ENCODE measurements at regions not wholly inside any gene's neighbourhood (a gene's known extent, or its start where the extent isn't known, plus 50 kb on each side); places are given as distances from the start of the nearest gene placed in this dataset.

DNA sequence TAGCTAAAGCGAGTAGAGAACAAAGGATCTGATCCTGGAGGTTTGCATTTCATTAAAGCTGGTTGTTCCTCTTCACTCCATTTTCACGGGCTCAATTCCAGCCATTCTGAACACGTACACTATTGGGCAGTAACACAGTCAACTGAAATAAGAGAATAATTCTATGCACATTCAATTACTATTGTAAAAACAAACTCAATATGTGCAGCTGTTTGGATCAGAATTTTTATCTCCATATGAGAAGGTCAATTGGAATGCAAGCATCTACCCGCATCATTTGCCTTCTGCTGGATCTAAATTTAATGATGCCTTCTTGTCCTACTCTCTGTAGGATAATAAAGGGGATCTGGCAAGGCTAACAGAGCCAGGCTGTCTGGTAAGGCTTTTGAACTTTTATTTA lies 562.8 kb upstream of the CCDC179 start:
- Histone ChIP-seq H3K4me3 (no peak overlapping the region), H3K79me2 (ENCODE audit: insufficient read depth) (no peaks in the 10 kb centered on the region), H2AFZ (no peak overlapping the region), H3K9me2 (ENCODE audit: insufficient read depth) (no peaks in the 10 kb centered on the region), H3K4me1 (ENCODE audit: insufficient read depth) (no peaks in the 10 kb centered on the region), H3K36me3 (ENCODE audit: low read depth) (no peaks in the 10 kb centered on the region), H4K20me1 (ENCODE audit: insufficient read depth) (no peaks in the 10 kb centered on the region), H3K4me2 (ENCODE audit: unreplicated experiment) (no peak overlapping the region), H3K9ac (no peak overlapping the region), H3K9me3 (ENCODE audit: low read depth) (no peaks in the 10 kb centered on the region), H3K27ac (no peak overlapping the region), H3K27me3 (replicated peaks; ENCODE audit: insufficient read depth) (0 out of 2 replicates have a peak, but pooled peaks cover 4% of the 10 kb centered on the region), H3F3A (ENCODE audit: insufficient read depth) (no peaks in the 10 kb centered on the region)
- TF ChIP-seq EZH2phosphoT487 (IDR thresholded peaks at IDR 0.05; ENCODE audit: insufficient read depth, low read depth), result no peak
- no peak for TF ChIP-seq EZH2 (IDR thresholded peaks at IDR 0.05; ENCODE audit: insufficient read depth, poor library complexity, severe bottlenecking)
- no peak for DNase-seq
- in situ Hi-C loops (cut with MboI), result no loop called here
- WGBS, 2 experiments (ENCODE audit: low coverage in 1 of 2, low lambda C conversion rate in 2 of 2, missing lambda C conversion rate in 2 of 2), result 24 to 36% methylated on average over 4 of the region's 4 CpGs

DNA sequence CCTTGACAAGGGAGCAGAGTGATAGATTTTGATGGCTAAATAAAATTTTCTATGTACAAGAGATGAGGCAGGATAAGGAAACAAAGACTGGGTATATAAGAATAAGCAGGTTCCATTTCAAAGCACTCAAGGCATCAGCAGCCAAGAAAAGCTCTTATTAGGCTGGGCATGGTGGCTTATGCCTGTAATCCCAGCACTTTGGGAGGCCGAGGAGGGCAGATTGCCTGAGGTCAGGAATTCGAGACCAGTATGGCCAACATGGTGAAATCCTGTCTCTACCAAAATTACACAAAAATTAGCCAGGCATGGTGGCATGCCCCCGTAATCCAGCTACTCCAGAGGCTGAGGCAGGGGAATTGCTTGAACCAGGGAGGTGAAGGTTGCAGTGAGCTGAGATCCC lies 563.4 kb upstream of the CCDC179 start:
- no peaks in the 10 kb centered on the region for H4K20me1 ChIP-seq (ENCODE audit: insufficient read depth)
- 0 out of 2 replicates have a peak, but pooled peaks cover 4% of the 10 kb centered on the region for H3K27me3 ChIP-seq (replicated peaks; ENCODE audit: insufficient read depth)
- H3K9ac ChIP-seq, result no peak overlapping the region
- TF ChIP-seq EZH2phosphoT487 (IDR thresholded peaks at IDR 0.05; ENCODE audit: insufficient read depth, low read depth), result no peak
- TF ChIP-seq EZH2 (IDR thresholded peaks at IDR 0.05; ENCODE audit: insufficient read depth, poor library complexity, severe bottlenecking), result no peak
- in situ Hi-C loops (cut with MboI), result no loop called here
- no peaks in the 10 kb centered on the region for H3K9me2 ChIP-seq (ENCODE audit: insufficient read depth)
- H3K4me2 ChIP-seq (ENCODE audit: unreplicated experiment), result no peak overlapping the region
- H3K4me3 ChIP-seq, result no peak overlapping the region
- H3K9me3 ChIP-seq (ENCODE audit: low read depth), result no peaks in the 10 kb centered on the region
- H3K4me1 ChIP-seq (ENCODE audit: insufficient read depth), result no peaks in the 10 kb centered on the region
- no peak overlapping the region for H3K27ac ChIP-seq
- H2AFZ ChIP-seq, result no peak overlapping the region
- no peaks in the 10 kb centered on the region for H3F3A ChIP-seq (ENCODE audit: insufficient read depth)
- DNase-seq, result no peak
- 49 to 63% methylated on average over 3 of the region's 3 CpGs for WGBS, 2 experiments (ENCODE audit: low coverage in 1 of 2, low lambda C conversion rate in 2 of 2, missing lambda C conversion rate in 2 of 2)
- H3K79me2 ChIP-seq (ENCODE audit: insufficient read depth), result no peaks in the 10 kb centered on the region
- H3K36me3 ChIP-seq (ENCODE audit: low read depth), result no peaks in the 10 kb centered on the region

DNA sequence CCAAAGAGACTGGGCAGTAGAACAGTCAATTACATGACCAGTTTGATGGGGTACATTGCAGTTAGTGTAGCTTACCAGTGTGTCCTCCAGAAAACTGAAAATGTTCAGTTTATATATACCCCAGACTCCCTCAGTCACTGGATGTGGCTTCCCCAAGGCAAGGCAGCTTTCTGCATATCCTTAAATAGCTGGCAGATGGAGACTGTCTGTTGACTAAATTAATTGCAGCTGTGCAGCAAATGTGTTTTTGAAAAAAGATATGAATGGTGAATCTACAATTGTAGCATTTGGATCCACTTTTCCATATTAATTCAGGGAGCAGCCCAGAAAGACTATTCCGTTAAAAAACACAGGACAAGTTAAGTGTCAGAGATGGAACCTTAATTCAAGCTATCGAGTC lies 565.1 kb upstream of the CCDC179 start:
- no peaks in the 10 kb centered on the region for H3K79me2 ChIP-seq (ENCODE audit: insufficient read depth)
- H3K9me3 ChIP-seq (ENCODE audit: low read depth), result no peaks in the 10 kb centered on the region
- H3K9ac ChIP-seq, result no peak overlapping the region
- no peaks in the 10 kb centered on the region for H3F3A ChIP-seq (ENCODE audit: insufficient read depth)
- H3K27me3 ChIP-seq (replicated peaks; ENCODE audit: insufficient read depth), result no peaks in the 10 kb centered on the region
- no peaks in the 10 kb centered on the region for H3K36me3 ChIP-seq (ENCODE audit: low read depth)
- 0 to 3% methylated on average over 2 of the region's 2 CpGs for WGBS, 2 experiments (ENCODE audit: low coverage in 1 of 2, low lambda C conversion rate in 2 of 2, missing lambda C conversion rate in 2 of 2)
- no peak overlapping the region for H3K4me3 ChIP-seq
- H3K4me1 ChIP-seq (ENCODE audit: insufficient read depth), result no peaks in the 10 kb centered on the region
- in situ Hi-C loops (cut with MboI), result no loop called here
- peak; percentile 2 for DNase-seq
- no peak overlapping the region for H3K4me2 ChIP-seq (ENCODE audit: unreplicated experiment)
- no peaks in the 10 kb centered on the region for H3K9me2 ChIP-seq (ENCODE audit: insufficient read depth)
- TF ChIP-seq EZH2phosphoT487 (IDR thresholded peaks at IDR 0.05; ENCODE audit: insufficient read depth, low read depth), result no peak
- no peak for TF ChIP-seq EZH2 (IDR thresholded peaks at IDR 0.05; ENCODE audit: insufficient read depth, poor library complexity, severe bottlenecking)
- no peak overlapping the region for H2AFZ ChIP-seq
- no peak overlapping the region for H3K27ac ChIP-seq
- H4K20me1 ChIP-seq (ENCODE audit: insufficient read depth), result no peaks in the 10 kb centered on the region

DNA sequence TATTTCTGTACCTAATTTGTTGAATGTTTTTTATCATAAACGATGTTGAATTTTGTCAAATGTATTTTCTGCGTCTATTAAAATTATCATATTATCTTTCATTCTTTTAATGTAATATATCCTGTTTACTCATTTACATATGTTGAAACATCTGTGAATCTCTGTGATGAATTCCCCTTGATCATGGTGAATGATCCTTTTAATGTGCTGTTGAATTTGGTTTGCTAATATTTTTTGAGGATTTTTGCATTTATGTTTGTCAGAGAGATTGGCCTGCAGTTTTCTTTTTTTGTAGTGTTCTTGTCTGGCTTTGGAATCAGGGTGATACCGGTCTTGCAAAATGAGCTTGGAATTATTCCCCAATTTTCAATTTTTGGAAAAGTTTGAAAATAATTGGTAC lies 569.3 kb upstream of the CCDC179 start:
- in situ Hi-C loops (cut with MboI), result no loop called here
- WGBS, 2 experiments (ENCODE audit: low coverage in 1 of 2, low lambda C conversion rate in 2 of 2, missing lambda C conversion rate in 2 of 2), result 36 to 38% methylated on average over 3 of the region's 3 CpGs
- H2AFZ ChIP-seq, result no peak overlapping the region
- no peak overlapping the region for H3K4me2 ChIP-seq (ENCODE audit: unreplicated experiment)
- no peak overlapping the region for H3K4me3 ChIP-seq
- no peaks in the 10 kb centered on the region for H3F3A ChIP-seq (ENCODE audit: insufficient read depth)
- no peaks in the 10 kb centered on the region for H4K20me1 ChIP-seq (ENCODE audit: insufficient read depth)
- no peak overlapping the region for H3K9ac ChIP-seq
- no peaks in the 10 kb centered on the region for H3K9me2 ChIP-seq (ENCODE audit: insufficient read depth)
- no peaks in the 10 kb centered on the region for H3K4me1 ChIP-seq (ENCODE audit: insufficient read depth)
- H3K27me3 ChIP-seq (replicated peaks; ENCODE audit: insufficient read depth), result no peaks in the 10 kb centered on the region
- TF ChIP-seq EZH2 (IDR thresholded peaks at IDR 0.05; ENCODE audit: insufficient read depth, poor library complexity, severe bottlenecking) (no peak), EZH2phosphoT487 (IDR thresholded peaks at IDR 0.05; ENCODE audit: insufficient read depth, low read depth) (no peak)
- no peaks in the 10 kb centered on the region for H3K9me3 ChIP-seq (ENCODE audit: low read depth)
- no peak for DNase-seq
- no peaks in the 10 kb centered on the region for H3K79me2 ChIP-seq (ENCODE audit: insufficient read depth)
- H3K36me3 ChIP-seq (ENCODE audit: low read depth), result no peaks in the 10 kb centered on the region
- no peak overlapping the region for H3K27ac ChIP-seq

DNA sequence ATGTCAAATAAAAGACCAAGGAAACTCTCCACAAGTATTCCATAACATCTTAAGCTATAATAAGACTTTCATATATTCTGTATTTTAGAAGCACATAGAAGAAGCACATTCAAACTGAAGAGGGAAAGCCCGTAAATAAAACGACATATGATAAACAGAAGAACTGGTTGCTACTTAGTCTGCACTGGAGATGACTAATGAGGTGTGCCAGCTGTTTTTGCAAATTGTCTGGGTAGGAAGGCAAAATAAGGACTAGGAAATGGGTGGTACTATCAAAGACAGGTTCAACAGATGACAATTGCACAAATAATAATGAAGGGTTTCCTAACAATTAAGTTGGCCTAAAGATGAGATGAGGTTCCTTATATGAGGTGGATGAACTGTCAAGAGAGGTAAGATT lies 593.2 kb upstream of the CCDC179 start:
- Histone ChIP-seq H4K20me1 (ENCODE audit: insufficient read depth) (no peaks in the 10 kb centered on the region), H3K9ac (no peak overlapping the region), H3K27ac (no peak overlapping the region), H3F3A (ENCODE audit: insufficient read depth) (no peaks in the 10 kb centered on the region), H2AFZ (no peak overlapping the region), H3K27me3 (replicated peaks; ENCODE audit: insufficient read depth) (no peaks in the 10 kb centered on the region), H3K4me1 (ENCODE audit: insufficient read depth) (no peaks in the 10 kb centered on the region), H3K9me2 (ENCODE audit: insufficient read depth) (no peaks in the 10 kb centered on the region), H3K79me2 (ENCODE audit: insufficient read depth) (no peaks in the 10 kb centered on the region), H3K9me3 (ENCODE audit: low read depth) (no peaks in the 10 kb centered on the region), H3K4me3 (no peak overlapping the region), H3K4me2 (ENCODE audit: unreplicated experiment) (no peak overlapping the region), H3K36me3 (ENCODE audit: low read depth) (no peaks in the 10 kb centered on the region)
- in situ Hi-C loops (cut with MboI), result no loop called here
- WGBS, 2 experiments (ENCODE audit: low coverage in 1 of 2, low lambda C conversion rate in 2 of 2, missing lambda C conversion rate in 2 of 2), result 94 to 95% methylated on average over 2 of the region's 2 CpGs
- no peak for DNase-seq
- TF ChIP-seq EZH2phosphoT487 (IDR thresholded peaks at IDR 0.05; ENCODE audit: insufficient read depth, low read depth), result no peak
- no peak for TF ChIP-seq EZH2 (IDR thresholded peaks at IDR 0.05; ENCODE audit: insufficient read depth, poor library complexity, severe bottlenecking)

Data from GM23248 (cell line).